ENCODE measurements at regions not wholly inside any gene's neighbourhood (a gene's known extent, or its start where the extent isn't known, plus 50 kb on each side); places are given as distances from the start of the nearest gene placed in this dataset.
"Not testable (repeated sequence)": the region's sequence is repeated elsewhere in the genome, so short reads cannot be mapped to it uniquely, and the experiment has no call there.

DNA sequence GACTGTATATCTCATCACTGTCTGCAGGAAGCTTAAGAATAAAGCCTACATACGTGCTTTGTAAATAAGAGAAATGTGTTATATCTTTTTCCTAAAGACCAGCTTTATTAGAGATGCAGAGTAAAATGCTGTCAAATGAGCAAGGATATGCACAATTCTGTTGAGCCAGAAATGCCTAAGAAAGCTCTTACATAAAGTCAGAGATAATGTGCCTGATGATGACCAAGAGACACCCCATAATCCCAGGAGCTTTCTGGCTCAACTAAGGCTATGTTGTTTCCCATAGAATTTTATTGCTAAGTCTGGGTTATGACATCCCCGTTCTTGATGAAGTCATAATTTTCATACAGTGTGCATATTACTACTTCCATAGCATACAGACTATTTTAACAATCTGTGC lies 209.9 kb downstream of the GALC start:
- H3K4me1 ChIP-seq (ENCODE audit: control insufficient read depth, insufficient read depth, low read length) = no peaks in the 10 kb centered on the region
- H3K9me3 ChIP-seq (ENCODE audit: control insufficient read depth, low read length) = no peaks in the 10 kb centered on the region
- no peaks in the 10 kb centered on the region for H3K27me3 ChIP-seq (ENCODE audit: control insufficient read depth, insufficient read depth)
- DNase-seq (no peak), ATAC-seq (no peak)
- intact Hi-C loops (cut with DNase I) = no loop called here
- 70% methylated on average over 2 of the region's 2 CpGs for WGBS
- H3K4me3 ChIP-seq (ENCODE audit: low read length) = no peak overlapping the region
- no peak overlapping the region for H3K27ac ChIP-seq (ENCODE audit: low read length)

DNA sequence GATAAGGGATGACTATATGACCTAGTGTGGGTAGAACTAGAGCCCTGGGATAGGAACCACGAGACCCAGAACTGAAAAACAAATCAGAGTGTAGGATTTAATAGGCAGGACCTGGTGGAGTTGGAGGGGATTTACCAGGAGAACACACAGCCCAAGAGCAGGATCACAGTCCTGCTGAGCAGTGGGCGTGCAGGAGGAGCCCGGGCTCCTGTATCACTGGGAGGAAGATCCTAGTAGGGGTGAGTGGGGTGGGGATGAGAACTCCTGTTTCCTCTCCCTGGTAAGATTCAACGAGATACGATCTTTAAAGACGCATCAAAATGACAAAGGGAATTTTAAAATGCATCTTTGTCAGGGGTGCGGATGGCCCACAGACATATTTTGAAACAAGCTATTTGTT lies 220.1 kb downstream of the GALC start:
- WGBS = 74% methylated on average over 7 of the region's 7 CpGs
- DNase-seq (no peak), ATAC-seq (no peak)
- no peaks in the 10 kb centered on the region for H3K4me1 ChIP-seq (ENCODE audit: control insufficient read depth, insufficient read depth, low read length)
- no peak overlapping the region for H3K27ac ChIP-seq (ENCODE audit: low read length)
- H3K27me3 ChIP-seq (ENCODE audit: control insufficient read depth, insufficient read depth) = no peaks in the 10 kb centered on the region
- intact Hi-C loops (cut with DNase I) = no loop called here
- no peak overlapping the region for H3K4me3 ChIP-seq (ENCODE audit: low read length)
- H3K9me3 ChIP-seq (ENCODE audit: control insufficient read depth, low read length) = no peaks in the 10 kb centered on the region

GRCh38 chr14:87767567-87767901 lies 225.4 kb downstream of the GALC start:
- 87% methylated on average over 2 of the region's 2 CpGs for WGBS
- H3K4me3 ChIP-seq (ENCODE audit: low read length) = no peak overlapping the region
- no peak overlapping the region for H3K27ac ChIP-seq (ENCODE audit: low read length)

GRCh38 chr14:87758876-87759275 lies 234.1 kb downstream of the GALC start:
- Histone ChIP-seq H3K4me1 (ENCODE audit: control insufficient read depth, insufficient read depth, low read length) (no peaks in the 10 kb centered on the region), H3K4me3 (ENCODE audit: low read length) (no peak overlapping the region), H3K27me3 (ENCODE audit: control insufficient read depth, insufficient read depth) (no peaks in the 10 kb centered on the region), H3K9me3 (ENCODE audit: control insufficient read depth, low read length) (no peaks in the 10 kb centered on the region), H3K27ac (ENCODE audit: low read length) (no peak overlapping the region)
- DNase-seq (no peak), ATAC-seq (no peak)
- 60% methylated on average over 2 of the region's 2 CpGs for WGBS
- intact Hi-C loops (cut with DNase I) = no loop called here

More at GRCh38 chr14:87767567-87767901, 225.4 kb downstream of the GALC start:
- Histone ChIP-seq H3K4me1 (ENCODE audit: control insufficient read depth, insufficient read depth, low read length) (no peaks in the 10 kb centered on the region), H3K27me3 (ENCODE audit: control insufficient read depth, insufficient read depth) (no peaks in the 10 kb centered on the region), H3K9me3 (ENCODE audit: control insufficient read depth, low read length) (no peaks in the 10 kb centered on the region)
- intact Hi-C loops (cut with DNase I) = no loop called here
- DNase-seq (no peak), ATAC-seq (no peak)

GRCh38 chr14:87756661-87757060 lies 236.3 kb downstream of the GALC start:
- WGBS = 80% methylated on average over 2 of the region's 2 CpGs
- Histone ChIP-seq H3K4me1 (ENCODE audit: control insufficient read depth, insufficient read depth, low read length) (no peaks in the 10 kb centered on the region), H3K4me3 (ENCODE audit: low read length) (no peak overlapping the region), H3K27ac (ENCODE audit: low read length) (no peak overlapping the region), H3K9me3 (ENCODE audit: control insufficient read depth, low read length) (no peaks in the 10 kb centered on the region), H3K27me3 (ENCODE audit: control insufficient read depth, insufficient read depth) (no peaks in the 10 kb centered on the region)
- ATAC-seq (no peak), DNase-seq (no peak)
- intact Hi-C loops (cut with DNase I) = no loop called here

DNA sequence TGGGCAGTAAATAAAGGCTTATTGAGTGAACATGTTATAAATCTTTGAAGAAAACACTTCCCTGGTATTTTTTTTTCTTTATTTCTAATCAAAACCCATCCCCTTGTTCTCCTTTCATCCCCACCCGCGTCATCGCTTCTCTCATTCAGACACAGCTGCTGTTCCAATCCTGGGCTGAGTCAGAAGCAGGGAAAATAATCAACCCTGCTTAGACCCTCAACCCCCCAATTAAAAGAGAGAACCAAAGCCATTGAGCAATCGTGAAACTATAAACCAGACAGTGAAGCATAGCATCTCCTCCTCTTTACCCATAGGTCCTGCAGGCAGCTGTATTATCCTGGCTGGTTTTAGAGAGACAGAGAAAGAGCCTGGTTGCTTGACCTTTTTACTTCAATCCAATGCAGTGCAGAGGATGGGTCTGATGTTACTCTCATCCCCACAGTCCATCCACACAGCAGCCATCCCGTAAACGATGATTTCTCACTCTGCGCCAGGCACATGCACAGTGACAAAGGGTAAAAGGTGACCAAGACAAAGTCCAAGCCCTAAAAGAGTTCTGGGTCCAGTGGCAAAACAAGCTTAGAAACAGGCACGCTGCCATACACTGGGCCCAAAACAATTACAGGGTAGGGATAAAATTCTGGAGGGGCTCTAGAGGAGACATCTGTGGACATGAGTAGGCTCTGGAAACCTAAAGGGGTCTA lies 238.3 kb downstream of the GALC start:
- no peaks in the 10 kb centered on the region for H3K27me3 ChIP-seq (ENCODE audit: control insufficient read depth, insufficient read depth)

DNA sequence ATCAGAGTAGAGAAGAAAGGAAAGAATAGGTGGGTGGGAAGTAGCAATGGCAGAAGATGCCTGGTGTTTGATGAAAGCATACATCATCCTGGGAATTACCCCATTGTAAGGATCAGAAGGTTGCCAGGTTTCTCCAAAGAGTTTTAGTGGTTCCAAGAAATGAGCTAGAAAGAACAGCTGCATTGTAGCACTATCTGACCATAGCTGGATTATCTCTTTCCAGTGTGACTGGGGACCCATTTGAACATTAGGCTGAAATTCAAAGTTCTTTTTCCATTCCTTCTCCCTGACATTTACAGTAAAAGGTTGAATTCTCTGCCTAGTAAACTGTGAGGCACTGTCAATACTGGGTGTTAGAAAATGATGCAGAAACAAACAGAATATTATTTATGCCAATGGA lies 244.4 kb downstream of the GALC start:
- Histone ChIP-seq H3K9me3 (ENCODE audit: control insufficient read depth, low read length) (no peaks in the 10 kb centered on the region), H3K27me3 (ENCODE audit: control insufficient read depth, insufficient read depth) (no peaks in the 10 kb centered on the region), H3K4me1 (ENCODE audit: control insufficient read depth, insufficient read depth, low read length) (no peaks in the 10 kb centered on the region), H3K4me3 (ENCODE audit: low read length) (no peak overlapping the region), H3K27ac (ENCODE audit: low read length) (no peak overlapping the region)
- DNase-seq = no peak
- no peak for ATAC-seq
- intact Hi-C loops (cut with DNase I) = loop anchor here in 2 of 4 donors (5.0 to 10.0 kb wide), 2 partner anchors 146 to 149 kb away; no protein-coding TSS in a partner anchor

More for the DNA sequence above, 238.3 kb downstream of the GALC start:
- H3K9me3 ChIP-seq (ENCODE audit: control insufficient read depth, low read length) = no peaks in the 10 kb centered on the region
- no peak overlapping the region for H3K27ac ChIP-seq (ENCODE audit: low read length)
- intact Hi-C loops (cut with DNase I) = no loop called here
- no peaks in the 10 kb centered on the region for H3K4me1 ChIP-seq (ENCODE audit: control insufficient read depth, insufficient read depth, low read length)
- 79% methylated on average over 8 of the region's 8 CpGs for WGBS
- H3K4me3 ChIP-seq (ENCODE audit: low read length) = no peak overlapping the region
- DNase-seq = no peak
- no peak for ATAC-seq

- WGBS = 41% methylated on average over 3 of the region's 3 CpGs
- ATAC-seq = peak in 1 of 2 donors; percentile 59
Measured at GRCh38 chr14:87745507-87746118, 247.4 kb downstream of the GALC start.

DNA sequence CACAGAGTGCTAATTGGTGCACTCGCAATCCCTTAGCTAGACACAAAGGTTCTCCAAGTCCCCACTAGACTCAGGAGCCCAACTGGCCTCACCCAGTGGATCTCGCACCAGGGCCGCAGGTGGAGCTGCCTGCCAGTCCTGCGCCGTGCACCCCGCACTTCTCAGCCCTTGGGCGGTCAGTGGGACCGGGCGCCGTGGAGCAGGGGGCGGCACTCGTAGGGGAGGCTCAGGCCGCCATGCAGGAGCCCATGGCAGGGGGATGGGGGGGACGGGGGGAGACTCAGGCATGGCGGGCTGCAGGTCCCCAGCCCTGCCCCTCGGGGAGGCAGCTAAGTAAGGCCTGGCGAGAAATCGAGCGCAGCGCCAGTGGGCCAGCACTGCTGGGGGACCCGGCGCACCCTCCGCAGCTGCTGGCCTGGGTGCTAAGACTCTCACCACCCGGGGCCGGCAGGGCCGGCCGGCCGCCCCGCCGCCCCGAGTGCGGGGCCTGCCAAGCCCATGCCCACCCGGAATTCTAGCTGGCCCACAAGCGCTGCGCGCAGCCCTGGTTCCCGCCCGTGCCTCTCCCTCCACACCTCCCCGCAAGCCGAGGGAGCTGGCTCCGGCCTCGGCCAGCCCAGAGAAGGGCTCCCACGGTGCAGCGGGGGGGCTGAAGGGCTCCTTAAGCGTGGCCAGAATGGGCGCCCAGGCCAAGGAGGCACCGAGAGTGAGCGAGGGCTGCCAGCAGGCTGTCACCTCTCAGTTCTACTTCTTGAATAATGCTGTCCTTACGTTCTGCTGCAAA lies 258.2 kb downstream of the GALC start:
- DNase-seq = peak in 1 of 3 donors; percentile 39
- WGBS = 97% methylated on average over 49 of the region's 49 CpGs

More at GRCh38 chr14:87745507-87746118, 247.4 kb downstream of the GALC start:
- intact Hi-C loops (cut with DNase I) = loop anchor here in 2 of 4 donors (5.0 to 10.0 kb wide), 2 partner anchors 149 to 152 kb away; no protein-coding TSS in a partner anchor
- Histone ChIP-seq H3K27me3 (ENCODE audit: control insufficient read depth, insufficient read depth) (no peaks in the 10 kb centered on the region), H3K9me3 (ENCODE audit: control insufficient read depth, low read length) (no peaks in the 10 kb centered on the region), H3K27ac (ENCODE audit: low read length) (no peak overlapping the region), H3K4me3 (ENCODE audit: low read length) (no peak overlapping the region), H3K4me1 (ENCODE audit: control insufficient read depth, insufficient read depth, low read length) (no peaks in the 10 kb centered on the region)
- DNase-seq = peak in 2 of 3 donors; percentile 28 to 43

GRCh38 chr14:87733115-87733514 lies 259.9 kb downstream of the GALC start:
- H3K4me1 ChIP-seq (ENCODE audit: control insufficient read depth, insufficient read depth, low read length); H3K4me3 ChIP-seq (ENCODE audit: low read length); H3K9me3 ChIP-seq (ENCODE audit: control insufficient read depth, low read length); H3K27me3 ChIP-seq (ENCODE audit: control insufficient read depth, insufficient read depth); intact Hi-C loops (cut with DNase I); DNase-seq; ATAC-seq; H3K27ac ChIP-seq (ENCODE audit: low read length): not testable (repeated sequence)
- 88% methylated on average over 7 of the region's 7 CpGs for WGBS

More for the DNA sequence above, 258.2 kb downstream of the GALC start:
- H3K4me1 ChIP-seq (ENCODE audit: control insufficient read depth, insufficient read depth, low read length); intact Hi-C loops (cut with DNase I); H3K27me3 ChIP-seq (ENCODE audit: control insufficient read depth, insufficient read depth); H3K4me3 ChIP-seq (ENCODE audit: low read length); ATAC-seq; H3K27ac ChIP-seq (ENCODE audit: low read length); H3K9me3 ChIP-seq (ENCODE audit: control insufficient read depth, low read length): not testable (repeated sequence)

DNA sequence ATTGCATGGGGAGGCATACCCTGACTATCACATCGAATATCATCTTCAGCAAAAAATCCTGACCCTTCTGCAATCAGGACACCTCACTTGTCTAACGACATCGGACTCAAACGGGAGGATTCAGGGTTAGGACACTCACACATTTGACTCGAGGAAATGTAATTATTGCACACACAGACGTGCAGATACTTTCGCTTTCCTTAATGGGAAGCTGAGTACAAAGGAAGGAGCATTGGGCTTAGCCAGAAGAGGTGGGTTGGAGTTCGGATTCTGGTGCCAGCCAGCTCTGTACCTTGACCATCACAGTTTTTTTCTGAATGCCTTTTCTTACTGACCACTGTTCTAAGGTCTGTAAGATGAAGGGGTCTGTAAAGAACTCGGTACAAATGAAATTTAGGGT lies 260.4 kb downstream of the GALC start:
- WGBS = 62% methylated on average over 9 of the region's 9 CpGs
- H3K27ac ChIP-seq (ENCODE audit: low read length) = no peak overlapping the region
- no peak for DNase-seq
- intact Hi-C loops (cut with DNase I) = no loop called here
- no peaks in the 10 kb centered on the region for H3K9me3 ChIP-seq (ENCODE audit: control insufficient read depth, low read length)
- H3K4me1 ChIP-seq (ENCODE audit: control insufficient read depth, insufficient read depth, low read length) = no peaks in the 10 kb centered on the region
- no peak for ATAC-seq
- no peak overlapping the region for H3K4me3 ChIP-seq (ENCODE audit: low read length)
- no peaks in the 10 kb centered on the region for H3K27me3 ChIP-seq (ENCODE audit: control insufficient read depth, insufficient read depth)
